C4-2B (cell line): ENCODE measurements at regions not wholly inside any gene's neighbourhood (a gene's known extent, or its start where the extent isn't known, plus 50 kb on each side); places are given as distances from the start of the nearest gene placed in this dataset.

Experiments used
- CTCF ChIP-seq: fragments of 450-650 bp; conservative IDR thresholded peaks from 2 replicates; pipeline ENCODE4 v1.5.1; 2017; ENCODE audit warnings: mild to moderate bottlenecking
- ZFX ChIP-seq: fragments of 450-650 bp; IDR thresholded peaks from 2 replicates; pipeline ENCODE4 v1.6.1; 2017

DNA sequence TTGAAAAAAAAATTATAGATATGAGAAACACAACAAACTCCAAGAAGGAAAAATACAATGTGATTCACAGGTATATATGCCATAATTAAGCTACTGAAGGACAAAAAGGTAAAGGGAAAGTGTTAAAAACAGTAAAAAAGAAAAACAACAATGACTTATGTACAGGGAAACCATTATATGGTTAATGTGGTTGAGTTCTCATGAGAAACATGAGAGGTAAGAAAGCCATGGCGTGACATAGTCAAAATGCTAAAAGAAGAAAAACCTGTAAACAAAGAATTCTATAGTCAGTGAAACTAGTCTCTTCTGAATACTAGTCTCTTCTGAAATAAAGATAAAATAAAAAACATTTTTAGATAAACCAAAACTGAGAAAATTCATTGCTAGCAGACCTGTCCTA is 109.1 kb downstream of the NEDD1 start:
- TF ChIP-seq CTCF = no peak
- TF ChIP-seq ZFX = no peak
